LNCaP clone FGC (cell line): ENCODE measurements at regions not wholly inside any gene's neighbourhood (a gene's known extent, or its start where the extent isn't known, plus 50 kb on each side); places are given as distances from the start of the nearest gene placed in this dataset.

ENCODE experiments used
- DNase-seq: peaks from one replicate; pipeline ENCODE4 v3.0.0-alpha.2; 2011; ENCODE audit warnings: low read depth
- H3K4me3 ChIP-seq: 2 replicates; pipeline ENCODE4 v1.5.1; 2011; ENCODE audit warnings: mild to moderate bottlenecking, low read depth, low read length, control low read depth
- CTCF ChIP-seq: IDR thresholded peaks from 2 replicates; pipeline ENCODE4 v1.5.1; 2012; ENCODE audit warnings: mild to moderate bottlenecking; ENCODE audit not compliant: control insufficient read depth, insufficient read depth; ENCODE audit errors: extremely low read depth

GRCh38 chr2:133908171-133908570 lies 339.9 kb upstream of the NCKAP5 start:
- DNase-seq = no peak
- no peak for TF ChIP-seq CTCF
- H3K4me3 ChIP-seq = no peak overlapping the region

- no peak overlapping the region for H3K4me3 ChIP-seq
- TF ChIP-seq CTCF = no peak
- no peak for DNase-seq
These were observed 335.7 kb upstream of the MGAT5 start for GRCh38 chr2:133918141-133918540.

GRCh38 chr2:133919285-133919684 lies 334.6 kb upstream of the MGAT5 start:
- TF ChIP-seq CTCF = no peak
- DNase-seq = no peak
- no peak overlapping the region for H3K4me3 ChIP-seq

GRCh38 chr2:133927894-133928293 lies 326.0 kb upstream of the MGAT5 start:
- no peak for DNase-seq
- H3K4me3 ChIP-seq = no peak overlapping the region
- TF ChIP-seq CTCF = no peak

- no peak for DNase-seq
- no peak overlapping the region for H3K4me3 ChIP-seq
- TF ChIP-seq CTCF = no peak
These were observed 317.8 kb upstream of the MGAT5 start for GRCh38 chr2:133936096-133936495.

- TF ChIP-seq CTCF = no peak
- no peak overlapping the region for H3K4me3 ChIP-seq
- DNase-seq = no peak
These were observed 317.3 kb upstream of the MGAT5 start for GRCh38 chr2:133936601-133937000.

GRCh38 chr2:133937669-133938068 lies 316.2 kb upstream of the MGAT5 start:
- DNase-seq = no peak
- no peak for TF ChIP-seq CTCF

More at GRCh38 chr2:133937669-133938068, 316.2 kb upstream of the MGAT5 start:
- H3K4me3 ChIP-seq = no peak overlapping the region
